ENCODE measurements at regions not wholly inside any gene's neighbourhood (a gene's known extent, or its start where the extent isn't known, plus 50 kb on each side); places are given as distances from the start of the nearest gene placed in this dataset.

DNA sequence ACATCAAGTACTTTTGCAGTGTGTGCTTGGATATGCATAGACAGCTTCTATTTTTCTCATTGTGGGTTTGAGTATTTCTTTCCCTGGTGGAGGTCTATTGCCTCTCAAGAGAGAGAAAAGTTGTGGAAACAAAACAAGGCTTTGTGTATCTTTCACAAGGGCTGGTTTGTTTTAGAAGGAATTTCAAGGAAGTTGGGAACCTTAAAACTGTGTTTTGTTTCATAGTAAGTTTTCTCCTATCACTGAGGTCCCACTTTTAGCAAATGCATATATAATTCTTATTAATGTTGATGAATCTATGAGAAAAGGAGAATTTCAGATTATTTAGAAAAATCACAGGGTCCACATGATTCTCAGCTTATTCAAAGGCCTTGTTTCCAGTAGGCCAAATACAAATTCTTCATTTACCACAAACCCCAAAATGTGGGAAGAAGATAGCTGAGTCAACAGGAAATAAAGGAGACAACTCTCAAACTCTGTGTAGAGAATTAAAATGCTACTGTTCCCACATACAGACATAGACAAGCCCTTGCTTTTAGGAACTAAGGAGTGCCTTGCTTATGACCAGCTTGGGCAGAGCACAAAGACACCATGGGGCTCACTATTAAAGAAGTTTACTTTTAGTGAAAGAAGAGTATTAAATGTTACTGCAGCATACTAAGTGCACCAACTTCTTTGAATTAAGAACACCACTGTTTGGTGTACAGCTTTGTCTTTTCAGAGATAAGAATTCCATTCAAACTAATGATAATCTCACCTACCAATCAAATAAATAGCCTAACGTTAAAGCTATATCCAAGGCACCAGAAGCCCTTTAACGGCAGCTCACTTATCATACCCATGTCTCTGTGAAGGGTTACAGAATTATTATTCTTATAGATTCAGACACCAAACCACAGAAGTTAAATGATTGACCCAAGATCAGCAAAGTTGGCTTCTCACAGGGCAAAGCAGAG is 177.4 kb upstream of the LEF1 start:
- no peak for FAIRE-seq

More for the DNA sequence above, 177.4 kb upstream of the LEF1 start:
- Histone ChIP-seq H3K4me3 (replicated peaks in 1 of 3; ENCODE audit: insufficient read depth in 1 of 3, low read depth in 2 of 3, low read length in 3 of 3) (no peak overlapping the region), H3K9ac (ENCODE audit: insufficient read depth, low read depth, low read length) (no peak overlapping the region), H3K36me3 (replicated peaks in 1 of 2; ENCODE audit: control insufficient read depth in 1 of 2, insufficient read depth in 2 of 2, low read length in 2 of 2) (no peaks in the 10 kb centered on the region), H3K4me1 (ENCODE audit: insufficient read depth, low read length) (no peaks in the 10 kb centered on the region), H3K4me2 (ENCODE audit: low read depth, low read length) (no peak overlapping the region), H3K79me2 (ENCODE audit: insufficient read depth, low read length) (no peaks in the 10 kb centered on the region), H2AFZ (ENCODE audit: low read length) (no peak overlapping the region), H3K27me3 (ENCODE audit: control insufficient read depth in 1 of 2, insufficient read depth in 2 of 2, low read length in 2 of 2) (peaks cover 1 to 10% of the 10 kb centered on the region in 2 experiments; a peak in 1 of 5 replicates), H3K27ac (ENCODE audit: extremely low read length, insufficient read depth, low read length) (no peak overlapping the region), H3K9me3 (ENCODE audit: low read length) (no peaks in the 10 kb centered on the region), H4K20me1 (ENCODE audit: insufficient read depth, low read length) (no peaks in the 10 kb centered on the region)
- in situ Hi-C loops (cut with HindIII; ENCODE audit: extremely low pct_ligation_motif_present, low pct_unique_long_range_greater_than_20kb), result no loop called here
- intact Hi-C loops (cut with micrococcal nuclease; ENCODE audit: unreplicated experiment), result no loop called here
- BruUV-seq (replicated peaks), result no TSS peak
- ChIA-PET POLR2A (interaction anchor here (0.6 kb wide), 1 partner anchor 94 kb away, joined by 3 read pairs; no protein-coding TSS in a partner anchor), CTCF (ENCODE audit: low intra/inter-chr PET ratio, low total read pairs) (no interaction called here)
- no peak for ATAC-seq
- WGBS (ENCODE audit: low lambda C conversion rate), result 0% methylated on average over 2 of the region's 2 CpGs
- DNase-seq (ENCODE audit: low spot score), result no peak
- TF ChIP-seq ZNF569 (CRISPR knock-in tag; IDR thresholded peaks at IDR 0.05; ENCODE audit: borderline replicate concordance), result no peak
- TF ChIP-seq KLF9 (CRISPR knock-in tag; IDR thresholded peaks at IDR 0.05; ENCODE audit: low read depth), result no peak
- TF ChIP-seq CENPX (CRISPR knock-in tag; IDR thresholded peaks at IDR 0.05), result no peak
- TF ChIP-seq RBM39 (IDR thresholded peaks at IDR 0.05; ENCODE audit: low read depth, low read length, poor library complexity, severe bottlenecking), result no peak
- no peak for TF ChIP-seq ZNF44 (CRISPR knock-in tag; IDR thresholded peaks at IDR 0.05)
- TF ChIP-seq ZNF747 (CRISPR knock-in tag; IDR thresholded peaks at IDR 0.05; ENCODE audit: borderline replicate concordance), result no peak
- TF ChIP-seq FLYWCH1 (CRISPR knock-in tag; IDR thresholded peaks at IDR 0.05), result no peak
- no peak for TF ChIP-seq SMAD3 (CRISPR knock-in tag; IDR thresholded peaks at IDR 0.05)
- TF ChIP-seq, protein P1, sequence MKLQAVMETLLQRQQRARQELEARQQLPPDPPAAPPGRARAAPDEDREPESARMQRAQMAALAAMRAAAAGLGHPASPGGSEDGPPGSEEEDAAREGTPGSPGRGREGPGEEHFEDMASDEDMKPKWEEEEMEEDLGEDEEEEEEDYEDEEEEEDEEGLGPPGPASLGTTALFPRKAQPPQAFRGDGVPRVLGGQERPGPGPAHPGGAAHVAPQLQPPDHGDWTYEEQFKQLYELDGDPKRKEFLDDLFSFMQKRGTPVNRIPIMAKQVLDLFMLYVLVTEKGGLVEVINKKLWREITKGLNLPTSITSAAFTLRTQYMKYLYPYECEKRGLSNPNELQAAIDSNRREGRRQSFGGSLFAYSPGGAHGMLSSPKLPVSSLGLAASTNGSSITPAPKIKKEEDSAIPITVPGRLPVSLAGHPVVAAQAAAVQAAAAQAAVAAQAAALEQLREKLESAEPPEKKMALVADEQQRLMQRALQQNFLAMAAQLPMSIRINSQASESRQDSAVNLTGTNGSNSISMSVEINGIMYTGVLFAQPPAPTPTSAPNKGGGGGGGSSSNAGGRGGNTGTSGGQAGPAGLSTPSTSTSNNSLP (IDR thresholded peaks at IDR 0.05; ENCODE audit: low read depth, low read length), result no peak
- no peak for TF ChIP-seq ZBTB1 (CRISPR knock-in tag; IDR thresholded peaks at IDR 0.05; ENCODE audit: borderline replicate concordance)
- TF ChIP-seq ATF7 (IDR thresholded peaks at IDR 0.05), result no peak
- no peak for TF ChIP-seq ATF7 (CRISPR knock-in tag; IDR thresholded peaks at IDR 0.05)
- TF ChIP-seq, protein P2, sequence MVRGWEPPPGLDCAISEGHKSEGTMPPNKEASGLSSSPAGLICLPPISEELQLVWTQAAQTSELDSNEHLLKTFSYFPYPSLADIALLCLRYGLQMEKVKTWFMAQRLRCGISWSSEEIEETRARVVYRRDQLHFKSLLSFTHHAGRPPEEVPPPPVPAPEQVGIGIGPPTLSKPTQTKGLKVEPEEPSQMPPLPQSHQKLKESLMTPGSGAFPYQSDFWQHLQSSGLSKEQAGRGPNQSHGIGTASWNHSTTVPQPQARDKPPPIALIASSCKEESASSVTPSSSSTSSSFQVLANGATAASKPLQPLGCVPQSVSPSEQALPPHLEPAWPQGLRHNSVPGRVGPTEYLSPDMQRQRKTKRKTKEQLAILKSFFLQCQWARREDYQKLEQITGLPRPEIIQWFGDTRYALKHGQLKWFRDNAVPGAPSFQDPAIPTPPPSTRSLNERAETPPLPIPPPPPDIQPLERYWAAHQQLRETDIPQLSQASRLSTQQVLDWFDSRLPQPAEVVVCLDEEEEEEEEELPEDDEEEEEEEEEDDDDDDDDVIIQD (CRISPR knock-in tag; IDR thresholded peaks at IDR 0.05; ENCODE audit: low read depth), result no peak
- no peak for TF ChIP-seq GPBP1L1 (CRISPR knock-in tag; IDR thresholded peaks at IDR 0.05)
- TF ChIP-seq ZFYVE20 (CRISPR knock-in tag; IDR thresholded peaks at IDR 0.05; ENCODE audit: borderline replicate concordance, low read depth), result no peak
- TF ChIP-seq ZBTB38 (CRISPR knock-in tag; IDR thresholded peaks at IDR 0.05), result no peak
- TF ChIP-seq SATB2 (CRISPR knock-in tag; IDR thresholded peaks at IDR 0.05), result no peak
- no peak for TF ChIP-seq ZNF782 (CRISPR knock-in tag; IDR thresholded peaks at IDR 0.05; ENCODE audit: borderline replicate concordance)
